IMR-90 (cell line): ENCODE measurements at regions not wholly inside any gene's neighbourhood (a gene's known extent, or its start where the extent isn't known, plus 50 kb on each side); places are given as distances from the start of the nearest gene placed in this dataset.

Experiments
- ATAC-seq: fragments of 200-7000 bp; cut with Tn5 transposase; 2 replicates; pipeline ENCODE4 v1.9.1; 2020; ENCODE audit warnings: low read depth, mild to moderate bottlenecking, moderate library complexity
- BruUV-seq: library from RNA; stranded (reverse); fragments of 400-500 nt; replicated peaks from 2 replicates; lab custom pipeline; 2021; lab: Mats Ljungman, UMichigan
- CTCF ChIA-PET: fragments of 300-600 bp; formaldehyde crosslinking; extraction: SDS; loops from one replicate; lab custom pipeline; 2021; ENCODE audit warnings: antibody characterized with exemption; lab: Yijun Ruan, JAX
- POLR2A ChIA-PET: fragments of 300-600 bp; sonication (Branson Sonifier 250); formaldehyde crosslinking; loops from one replicate; lab custom pipeline; 2022; ENCODE audit warnings: antibody characterized with exemption; ENCODE audit not compliant: unreplicated experiment; lab: Charles Lee
- DNase-seq: peaks from one replicate; pipeline ENCODE4 v3.0.0; 2013
- H2AFZ ChIP-seq: replicated peaks from 2 replicates; pipeline ENCODE3; 2013; ENCODE audit warnings: low read length, mild to moderate bottlenecking; ENCODE audit not compliant: poor library complexity
- H2AK5ac ChIP-seq: 2 replicates; pipeline ENCODE4 v1.6.1; 2013; ENCODE audit warnings: low read depth, low read length, inconsistent platforms
- H2AK9ac ChIP-seq: replicated peaks from 2 replicates; pipeline ENCODE3; 2013; ENCODE audit warnings: mild to moderate bottlenecking, low read depth, low read length, moderate library complexity; ENCODE audit not compliant: poor library complexity
- H2BK120ac ChIP-seq: 2 replicates; pipeline ENCODE4 v1.6.1; 2013; ENCODE audit warnings: low read depth, low read length, inconsistent platforms
- H2BK15ac ChIP-seq: 3 replicates; pipeline ENCODE4 v1.6.1; 2013; ENCODE audit warnings: low read depth, low read length, inconsistent platforms
- H2BK20ac ChIP-seq: 2 replicates; pipeline ENCODE4 v1.6.1; 2013; ENCODE audit warnings: low read depth, mild to moderate bottlenecking, inconsistent platforms, low read length, moderate library complexity
- H2BK5ac ChIP-seq: 2 replicates; pipeline ENCODE4 v1.6.1; 2013; ENCODE audit warnings: mild to moderate bottlenecking, low read depth, low read length, inconsistent platforms; ENCODE audit not compliant: poor library complexity, severe bottlenecking
- H3K14ac ChIP-seq: replicated peaks from 2 replicates; pipeline ENCODE4 v1.6.1; 2013; ENCODE audit warnings: low read depth, low read length, inconsistent platforms
- H3K18ac ChIP-seq: 2 replicates; pipeline ENCODE4 v1.6.1; 2013; ENCODE audit warnings: low read depth, low read length, control low read depth
- H3K23ac ChIP-seq: 2 replicates; pipeline ENCODE4 v1.6.1; 2013; ENCODE audit warnings: low read depth, low read length, inconsistent platforms
- H3K27ac ChIP-seq: 2 replicates; pipeline ENCODE4 v1.5.1; 2013; ENCODE audit warnings: mild to moderate bottlenecking, control low read depth, low read length; ENCODE audit not compliant: insufficient read depth
- H3K27me3 ChIP-seq: 2 replicates; pipeline ENCODE4 v1.6.1; 2013; ENCODE audit warnings: low read length; ENCODE audit not compliant: control insufficient read depth, insufficient read depth
- H3K36me3 ChIP-seq: 2 replicates; pipeline ENCODE4 v1.6.1; 2013; ENCODE audit warnings: low read length, mixed read lengths; ENCODE audit not compliant: control insufficient read depth, insufficient read depth
- H3K4ac ChIP-seq: 2 replicates; pipeline ENCODE4 v1.6.1; 2013; ENCODE audit warnings: low read depth, low read length, inconsistent platforms
- H3K4me1 ChIP-seq: 2 replicates; pipeline ENCODE4 v1.6.1; 2013; ENCODE audit warnings: low read length, mixed read lengths; ENCODE audit not compliant: control insufficient read depth, insufficient read depth
- H3K4me2 ChIP-seq: 2 replicates; pipeline ENCODE4 v1.6.1; 2013; ENCODE audit warnings: low read depth, mild to moderate bottlenecking, control low read depth, low read length, moderate library complexity
- H3K4me3 ChIP-seq: 2 replicates; pipeline ENCODE4 v1.5.1; 2013; ENCODE audit warnings: low read depth, mild to moderate bottlenecking, control low read depth, low read length, moderate library complexity; ENCODE audit not compliant: insufficient read depth
- H3K56ac ChIP-seq: 2 replicates; pipeline ENCODE4 v1.6.1; 2013; ENCODE audit warnings: low read length, inconsistent platforms; ENCODE audit not compliant: insufficient read depth; ENCODE audit errors: extremely low read depth
- H3K79me1 ChIP-seq, 2 experiments: 2 replicates each; pipeline ENCODE4 v1.6.1; 2013; ENCODE audit warnings: low read length in 2 of 2, inconsistent platforms in 1 of 2, low read depth in 1 of 2
- H3K9ac ChIP-seq: 2 replicates; pipeline ENCODE4 v1.6.1; 2013; ENCODE audit warnings: low read depth, low read length, control low read depth
- H3K9me1 ChIP-seq: 2 replicates; pipeline ENCODE4 v1.6.1; 2013; ENCODE audit warnings: low read length, inconsistent platforms; ENCODE audit not compliant: insufficient read depth
- H3K9me3 ChIP-seq: 2 replicates; pipeline ENCODE4 v1.6.1; 2013; ENCODE audit warnings: low read length; ENCODE audit not compliant: control insufficient read depth, insufficient read depth
- H4K20me1 ChIP-seq: 2 replicates; pipeline ENCODE4 v1.6.1; 2013; ENCODE audit warnings: low read length, inconsistent platforms; ENCODE audit not compliant: insufficient read depth
- H4K5ac ChIP-seq: 2 replicates; pipeline ENCODE4 v1.6.1; 2013; ENCODE audit warnings: mild to moderate bottlenecking, low read depth, low read length, control low read depth
- H4K8ac ChIP-seq, 2 experiments: 2 replicates each; pipeline ENCODE4 v1.6.1; 2013; ENCODE audit warnings: low read depth in 2 of 2, low read length in 2 of 2, control low read depth in 1 of 2, inconsistent platforms in 1 of 2
- H4K91ac ChIP-seq: 2 replicates; pipeline ENCODE4 v1.6.1; 2013; ENCODE audit warnings: low read depth, low read length, inconsistent platforms; ENCODE audit not compliant: insufficient read depth
- BHLHE40 ChIP-seq: fragments of 150-350 bp; IDR thresholded peaks from 2 replicates; pipeline ENCODE4 v1.6.1; 2016; ENCODE audit warnings: mild to moderate bottlenecking, low read depth, low read length
- CEBPB ChIP-seq: IDR thresholded peaks from 2 replicates; pipeline ENCODE4 v1.6.1; 2012; ENCODE audit warnings: low read depth, low read length, improper control_type of control experiment
- CHD1 ChIP-seq: IDR thresholded peaks from 2 replicates; pipeline ENCODE4 v1.6.1; 2012; ENCODE audit warnings: low read depth, low read length, improper control_type of control experiment
- CTCF ChIP-seq: conservative IDR thresholded peaks from 2 replicates; pipeline ENCODE4 v1.5.1; 2012; ENCODE audit warnings: mild to moderate bottlenecking, low read depth, low read length, improper control_type of control experiment
- FOS ChIP-seq: fragments of 150-350 bp; IDR thresholded peaks from 2 replicates; pipeline ENCODE4 v1.6.1; 2016; ENCODE audit warnings: low read depth, low read length
- MAFK ChIP-seq: IDR thresholded peaks from 2 replicates; pipeline ENCODE4 v1.6.1; 2012; ENCODE audit warnings: low read depth, low read length, improper control_type of control experiment
- MAZ ChIP-seq: IDR thresholded peaks from 2 replicates; pipeline ENCODE4 v1.6.1; 2012; ENCODE audit warnings: low read depth, mild to moderate bottlenecking, low read length, improper control_type of control experiment, moderate library complexity, borderline replicate concordance
- MXI1 ChIP-seq: IDR thresholded peaks from 2 replicates; pipeline ENCODE4 v1.6.1; 2012; ENCODE audit warnings: low read depth, mild to moderate bottlenecking, low read length, moderate library complexity, borderline replicate concordance
- NFE2L2 ChIP-seq: fragments of 150-350 bp; IDR thresholded peaks from 2 replicates; pipeline ENCODE4 v1.6.1; 2016; ENCODE audit warnings: low read depth, mild to moderate bottlenecking, low read length
- POLR2A ChIP-seq: IDR thresholded peaks from 2 replicates; pipeline ENCODE4 v1.6.1; 2012; ENCODE audit warnings: mild to moderate bottlenecking, low read depth, low read length
- RAD21 ChIP-seq: IDR thresholded peaks from 2 replicates; pipeline ENCODE4 v1.6.1; 2012; ENCODE audit warnings: low read length, improper control_type of control experiment
- RCOR1 ChIP-seq: IDR thresholded peaks from 2 replicates; pipeline ENCODE4 v1.6.1; 2012; ENCODE audit warnings: mild to moderate bottlenecking, low read length, improper control_type of control experiment; ENCODE audit not compliant: insufficient replicate concordance
- RFX5 ChIP-seq: IDR thresholded peaks from 2 replicates; pipeline ENCODE4 v1.8.0; 2012; ENCODE audit warnings: low read depth, mild to moderate bottlenecking, low read length, moderate library complexity
- SMC3 ChIP-seq: fragments of 150-350 bp; IDR thresholded peaks from 2 replicates; pipeline ENCODE4 v1.6.1; 2016; ENCODE audit warnings: low read depth, mild to moderate bottlenecking, antibody characterized with exemption, low read length, moderate library complexity
- USF2 ChIP-seq: fragments of 150-350 bp; IDR thresholded peaks from 2 replicates; pipeline ENCODE4 v1.6.1; 2017; ENCODE audit warnings: mild to moderate bottlenecking, antibody characterized with exemption, low read length, low read depth
- WGBS, 2 experiments: methylation state at CpG; one replicate each; pipeline versions ENCODE4 v1.1.5 to v1.1.7; 2013; ENCODE audit warnings: missing lambda C conversion rate in 2 of 2; ENCODE audit not compliant: insufficient read length in 1 of 2; ENCODE audit errors: extremely low coverage in 2 of 2; 5-methylcytosine and 5-hydroxymethylcytosine counted together
- dilution Hi-C: fragments of 300-500 bp; cut with HindIII; formaldehyde crosslinking; loops from one replicate; pipeline ENCODE4 v1.14.3; 2018; ENCODE audit warnings: low sequenced_read_pairs; ENCODE audit not compliant: unreplicated experiment
- in situ Hi-C: fragments of 300-500 bp; cut with MboI; formaldehyde crosslinking; loops from 3 replicates; pipeline ENCODE4 v1.14.3; 2019; ENCODE audit warnings: low sequenced_read_pairs, inconsistent platforms, mixed read lengths
- intact Hi-C: fragments of 100-400 bp; cut with micrococcal nuclease; formaldehyde crosslinking; loops from 2 replicates; pipeline ENCODE4 v1.10.0; 2022
- TF ChIP-seq, protein P1 (sequence below): fragments of 150-350 bp; IDR thresholded peaks from 2 replicates; pipeline ENCODE4 v1.6.1; 2016; ENCODE audit warnings: low read depth, mild to moderate bottlenecking, low read length, moderate library complexity, borderline replicate concordance

DNA sequence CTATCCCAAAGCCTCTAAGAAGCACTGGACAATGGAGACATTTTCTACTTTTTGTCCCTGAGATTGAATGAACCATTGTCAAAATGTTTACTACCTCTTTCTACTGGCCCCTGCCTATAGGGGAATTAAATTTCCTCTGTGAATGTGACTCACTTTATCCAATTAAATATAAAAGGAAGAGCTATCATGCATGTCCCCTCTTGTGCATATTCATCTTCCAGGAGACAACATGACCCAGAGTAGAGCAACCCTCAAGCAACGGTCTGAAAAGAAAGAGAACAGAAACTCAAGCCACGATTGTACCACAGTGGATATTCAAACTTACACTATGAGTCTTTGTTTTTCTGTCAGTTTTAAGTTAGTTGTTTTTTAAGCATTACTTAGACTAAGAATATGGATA lies 938.4 kb upstream of the ATXN7L3B start:
- Histone ChIP-seq H3K4me3 (no peak overlapping the region), H3K79me1 (no peaks in the 10 kb centered on the region), H4K5ac (no peak overlapping the region), H2AFZ (no peak overlapping the region), H3K18ac (no peak overlapping the region), H4K20me1 (no peaks in the 10 kb centered on the region), H3K36me3 (no peaks in the 10 kb centered on the region), H2BK120ac (no peak overlapping the region), H2BK15ac (no peak overlapping the region), H3K27ac (no peak overlapping the region), H3K9ac (no peak overlapping the region), H2BK20ac (no peak overlapping the region), H3K9me3 (0 out of 2 replicates have a peak, but pooled peaks cover 3% of the 10 kb centered on the region), H3K27me3 (no peaks in the 10 kb centered on the region), H3K4me1 (no peaks in the 10 kb centered on the region), H3K56ac (no peak overlapping the region), H3K4me2 (no peak overlapping the region), H3K14ac (no peak overlapping the region), H2AK5ac (no peak overlapping the region), H3K9me1 (no peaks in the 10 kb centered on the region), H4K91ac (no peak overlapping the region), H2AK9ac (no peak overlapping the region), H3K23ac (no peak overlapping the region), H3K4ac (no peak overlapping the region), H2BK5ac (no peak overlapping the region), H4K8ac (no peak overlapping the region)
- TF ChIP-seq MAZ = no peak
- no peak for TF ChIP-seq RAD21
- no peak for TF ChIP-seq RFX5
- TF ChIP-seq MXI1 = no peak
- TF ChIP-seq NFE2L2 = no peak
- no peak for TF ChIP-seq FOS
- TF ChIP-seq CTCF = no peak
- no peak for TF ChIP-seq CEBPB
- no peak for TF ChIP-seq SMC3
- no peak for TF ChIP-seq RCOR1
- TF ChIP-seq, protein P1, sequence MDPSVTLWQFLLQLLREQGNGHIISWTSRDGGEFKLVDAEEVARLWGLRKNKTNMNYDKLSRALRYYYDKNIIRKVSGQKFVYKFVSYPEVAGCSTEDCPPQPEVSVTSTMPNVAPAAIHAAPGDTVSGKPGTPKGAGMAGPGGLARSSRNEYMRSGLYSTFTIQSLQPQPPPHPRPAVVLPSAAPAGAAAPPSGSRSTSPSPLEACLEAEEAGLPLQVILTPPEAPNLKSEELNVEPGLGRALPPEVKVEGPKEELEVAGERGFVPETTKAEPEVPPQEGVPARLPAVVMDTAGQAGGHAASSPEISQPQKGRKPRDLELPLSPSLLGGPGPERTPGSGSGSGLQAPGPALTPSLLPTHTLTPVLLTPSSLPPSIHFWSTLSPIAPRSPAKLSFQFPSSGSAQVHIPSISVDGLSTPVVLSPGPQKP = no peak
- no peak for TF ChIP-seq MAFK
- no peak for TF ChIP-seq CHD1
- no peak for TF ChIP-seq POLR2A
- TF ChIP-seq USF2 = no peak
- TF ChIP-seq BHLHE40 = no peak
- ChIA-PET POLR2A (no interaction called here), CTCF (no interaction called here)
- dilution Hi-C loops (no loop called here), in situ Hi-C loops (no loop called here), intact Hi-C loops (no loop called here)
- ATAC-seq = no peak
- WGBS, 2 experiments = no CpG with 5 or more reads among the region's 2 CpGs
- no peak for DNase-seq
- BruUV-seq = no TSS peak
